GM18909 (cell line): ENCODE measurements at regions not wholly inside any gene's neighbourhood (a gene's known extent, or its start where the extent isn't known, plus 50 kb on each side); places are given as distances from the start of the nearest gene placed in this dataset.
"Not testable (repeated sequence)": the region's sequence is repeated elsewhere in the genome, so short reads cannot be mapped to it uniquely, and the experiment has no call there.

ENCODE experiments used
- ATAC-seq: cut with Tn5 transposase; IDR thresholded peaks from one replicate; pipeline ENCODE4 v1.9.1; 2021; ENCODE audit warnings: mild to moderate bottlenecking; ENCODE audit not compliant: unreplicated experiment, poor library complexity

GRCh38 chr14:101075801-101076413 lies 172.4 kb upstream of the RTL1 start:
- no peak for ATAC-seq

GRCh38 chr14:101076451-101077198 lies 173.1 kb upstream of the RTL1 start:
- ATAC-seq, result no peak

DNA sequence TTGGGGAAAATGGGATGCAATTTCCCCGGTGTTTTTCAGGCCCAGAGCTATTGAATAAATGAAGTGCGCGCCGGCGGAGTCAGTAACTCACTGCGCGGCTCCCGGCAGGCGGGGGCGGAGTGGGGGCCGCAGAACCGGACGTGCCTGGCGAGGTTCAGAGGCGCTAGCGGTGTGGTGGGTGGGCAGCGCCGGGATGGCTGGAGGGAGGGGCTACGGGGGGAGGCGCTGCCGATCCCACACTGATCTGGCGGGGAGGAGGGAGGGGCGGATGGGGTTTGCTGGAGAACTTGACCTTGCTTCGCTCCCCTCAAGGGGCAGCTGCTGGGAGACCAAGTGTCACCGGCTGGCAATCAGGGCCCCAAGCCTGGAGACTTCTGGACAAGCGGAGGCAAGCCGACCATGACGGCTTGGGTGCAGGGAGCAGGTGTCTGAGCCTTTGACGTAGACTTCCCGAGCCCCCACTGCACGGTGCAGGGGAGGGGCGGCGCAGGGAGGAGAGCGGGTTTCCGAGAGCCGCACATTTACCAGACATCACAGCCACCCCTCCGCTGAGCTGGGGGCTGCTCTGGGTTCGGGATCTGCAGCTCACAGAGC lies 174.1 kb upstream of the RTL1 start:
- ATAC-seq, result no peak

GRCh38 chr14:101078170-101078891 lies 174.8 kb upstream of the RTL1 start:
- ATAC-seq, result no peak

- no peak for ATAC-seq
These were observed 175.3 kb upstream of the RTL1 start for GRCh38 chr14:101078892-101079221.

DNA sequence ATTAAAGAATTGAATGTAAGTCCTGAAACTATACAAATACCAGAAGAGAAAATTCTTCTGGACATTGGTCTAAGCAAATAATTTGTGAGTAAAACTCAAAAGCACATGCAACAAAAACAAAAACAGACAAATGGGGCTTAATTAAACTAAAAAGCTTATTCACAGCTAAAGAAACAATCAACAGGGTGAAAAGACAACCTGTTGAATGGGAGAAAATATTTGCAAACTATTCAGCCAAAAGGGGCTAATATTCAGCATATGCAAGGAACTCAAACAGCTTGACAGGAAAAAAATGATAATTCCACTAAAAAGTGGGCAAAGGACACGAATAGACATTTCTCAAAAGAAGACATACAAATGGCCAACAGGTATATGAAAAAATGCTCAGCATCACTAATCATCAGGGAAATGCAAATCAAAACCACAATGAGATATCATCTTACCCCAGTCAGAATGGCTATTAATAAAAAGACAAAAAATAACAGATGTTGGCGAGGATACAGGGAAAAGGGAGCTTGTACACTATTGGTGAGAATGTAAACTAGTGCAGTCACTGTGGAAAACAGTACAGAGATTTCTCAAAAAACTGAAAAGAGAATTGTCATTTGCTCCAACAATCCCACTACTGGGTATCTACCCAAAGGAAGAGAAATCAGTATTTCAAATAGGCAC lies 177.5 kb upstream of the RTL1 start:
- no peak for ATAC-seq

- no peak for ATAC-seq
These were observed 178.5 kb upstream of the RTL1 start for GRCh38 chr14:101082036-101082435.

GRCh38 chr14:101082436-101083384 lies 179.2 kb upstream of the RTL1 start:
- ATAC-seq, result no peak

DNA sequence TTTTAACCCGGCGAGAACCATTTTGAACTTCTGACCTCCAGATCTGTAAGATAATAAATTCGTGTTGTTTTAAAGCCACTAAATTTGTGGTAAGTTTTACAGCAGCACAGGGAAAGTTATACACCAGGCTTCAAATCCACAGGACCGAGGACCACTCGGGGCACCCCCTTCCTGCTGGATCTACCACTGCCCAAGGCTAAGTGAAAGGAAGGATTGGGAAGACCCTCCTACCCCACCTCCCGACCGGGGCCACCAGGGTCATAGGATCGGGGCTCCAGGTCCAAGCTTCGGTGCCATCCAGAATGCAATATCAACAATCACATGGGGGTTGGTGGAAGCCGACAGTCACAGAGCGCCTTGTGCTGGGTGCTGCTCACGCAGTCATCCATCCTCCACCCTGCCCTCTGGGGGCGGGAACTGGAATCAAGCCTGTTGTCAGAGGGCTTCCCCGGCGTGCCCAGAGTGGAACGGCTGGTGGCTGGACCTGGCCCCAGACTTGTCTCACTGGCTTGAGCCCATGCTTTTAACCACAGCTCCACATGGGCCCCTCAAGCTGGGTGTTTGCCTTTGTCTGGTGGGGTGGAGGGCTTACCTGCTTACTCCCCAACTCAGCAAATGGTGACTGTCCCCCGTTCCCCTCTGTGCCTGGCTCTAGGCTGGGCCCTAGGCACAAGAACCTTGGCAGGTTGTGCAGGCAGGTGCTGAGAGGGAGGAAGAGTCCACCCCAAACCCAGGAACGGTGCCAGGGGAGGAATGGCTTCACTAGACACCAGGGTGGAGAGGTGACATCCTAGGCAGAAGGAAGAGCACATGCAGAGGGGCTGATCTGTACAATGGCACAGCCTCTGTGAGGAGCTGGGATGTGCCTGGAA lies 180.3 kb upstream of the RTL1 start:
- ATAC-seq, result no peak

DNA sequence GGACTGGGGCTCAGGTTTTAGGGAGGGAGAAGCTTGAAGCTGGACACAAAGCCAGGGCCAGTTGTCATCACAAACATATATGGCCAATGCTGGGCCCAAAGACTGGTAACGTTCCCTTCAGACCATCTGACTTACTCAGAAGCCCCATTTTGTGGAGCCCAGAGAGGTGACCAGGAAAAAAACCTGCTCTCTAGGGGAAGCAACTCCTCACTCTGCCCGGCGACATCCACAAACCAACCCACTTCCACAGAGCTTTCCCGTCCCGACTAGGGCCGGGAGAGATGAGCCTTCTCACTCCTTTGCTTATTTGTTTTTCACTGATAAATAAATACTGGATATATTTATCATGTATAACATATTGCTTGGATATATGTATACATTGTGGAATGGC lies 180.9 kb upstream of the RTL1 start:
- ATAC-seq, result no peak

GRCh38 chr14:101086926-101087325 lies 183.4 kb upstream of the RTL1 start:
- no peak for ATAC-seq

- no peak for ATAC-seq
These were observed 184.3 kb upstream of the RTL1 start for GRCh38 chr14:101087614-101088394.

GRCh38 chr14:101088395-101088667 lies 184.8 kb upstream of the RTL1 start:
- no peak for ATAC-seq

DNA sequence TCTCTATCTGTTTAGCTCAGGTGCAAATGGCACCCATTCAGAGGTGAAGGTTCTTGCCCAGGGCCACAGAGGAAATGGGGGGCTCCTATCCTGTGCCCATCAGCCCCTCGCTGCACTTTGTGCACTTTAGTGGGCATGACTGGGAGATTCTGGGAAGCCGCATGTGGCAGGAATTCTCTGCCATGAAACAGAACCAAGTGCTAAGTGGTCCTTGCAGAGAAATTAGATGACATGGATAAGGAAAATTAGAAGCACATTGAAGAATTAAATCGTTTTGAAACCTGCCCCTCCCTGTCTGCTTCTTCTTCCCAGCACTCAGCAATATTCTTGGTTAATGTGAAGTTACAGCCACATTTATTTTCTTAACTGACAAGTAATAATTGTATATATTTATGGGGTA lies 185.2 kb upstream of the RTL1 start:
- no peak for ATAC-seq

DNA sequence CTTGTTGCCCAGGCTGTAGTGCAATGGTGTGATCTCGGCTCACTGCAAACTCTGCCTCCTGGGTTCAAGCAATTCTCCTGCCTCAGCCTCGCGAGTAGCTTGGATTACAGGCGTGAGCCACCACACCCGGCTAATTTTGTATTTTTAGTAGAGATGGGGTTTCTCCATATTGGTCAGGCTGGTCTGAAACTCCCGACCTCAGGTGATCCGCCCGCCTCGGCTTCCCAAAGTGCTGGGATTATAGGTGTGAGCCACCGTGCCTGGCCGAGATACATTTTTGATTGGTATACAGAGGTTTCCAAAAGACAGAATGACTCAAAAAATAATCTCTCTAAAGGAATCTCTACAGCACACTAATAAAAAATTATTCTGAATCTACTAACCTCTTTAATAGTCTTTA lies 187.0 kb upstream of the RTL1 start:
- ATAC-seq, result not testable (repeated sequence)

GRCh38 chr14:101090976-101091375 lies 187.5 kb upstream of the RTL1 start:
- no peak for ATAC-seq

- not testable (repeated sequence) for ATAC-seq
These were observed 191.4 kb upstream of the RTL1 start for GRCh38 chr14:101094916-101095315.

GRCh38 chr14:101096551-101096950 lies 193.0 kb upstream of the RTL1 start:
- no peak for ATAC-seq
